MM.1S (cell line): ENCODE measurements at regions not wholly inside any gene's neighbourhood (a gene's known extent, or its start where the extent isn't known, plus 50 kb on each side); places are given as distances from the start of the nearest gene placed in this dataset.

Source experiments
- DNase-seq: peaks from one replicate; pipeline ENCODE4 v3.0.0-alpha.2; 2015
- H2AFZ ChIP-seq: fragments of 300-600 bp; sonication (generic); 2 replicates; pipeline ENCODE4 v1.6.0; 2016; ENCODE audit warnings: antibody characterized with exemption, low read length
- H3F3A ChIP-seq: fragments of 300-600 bp; sonication (generic); 2 replicates; pipeline ENCODE4 v1.6.1; 2016; ENCODE audit warnings: mild to moderate bottlenecking, antibody characterized with exemption, low read length, moderate library complexity, mixed read lengths; ENCODE audit not compliant: insufficient read depth
- H3K27ac ChIP-seq: fragments of 300-600 bp; sonication (generic); 2 replicates; pipeline ENCODE4 v1.5.1; 2016; ENCODE audit warnings: mild to moderate bottlenecking, low read length
- H3K27me3 ChIP-seq: fragments of 300-600 bp; sonication (generic); replicated peaks from 2 replicates; pipeline ENCODE4 v1.6.0; 2016; ENCODE audit warnings: low read length; ENCODE audit not compliant: insufficient read depth
- H3K36me3 ChIP-seq: fragments of 300-600 bp; sonication (generic); replicated peaks from 2 replicates; pipeline ENCODE4 v1.6.1; 2016; ENCODE audit warnings: mild to moderate bottlenecking, low read length, mixed read lengths; ENCODE audit not compliant: insufficient read depth
- H3K4me1 ChIP-seq: fragments of 300-600 bp; sonication (generic); 2 replicates; pipeline ENCODE4 v1.6.1; 2016; ENCODE audit warnings: low read length, mixed read lengths
- H3K4me2 ChIP-seq: fragments of 300-600 bp; sonication (generic); 2 replicates; pipeline ENCODE4 v1.6.0; 2016; ENCODE audit warnings: low read depth, low read length
- H3K4me3 ChIP-seq: fragments of 300-600 bp; sonication (generic); 2 replicates; pipeline ENCODE4 v1.5.1; 2016; ENCODE audit warnings: low read length, mixed read lengths
- H3K79me2 ChIP-seq: fragments of 300-600 bp; sonication (generic); 2 replicates; pipeline ENCODE4 v1.6.1; 2016; ENCODE audit warnings: mixed run types, low read length, mixed read lengths
- H3K9ac ChIP-seq: fragments of 300-600 bp; sonication (generic); 2 replicates; pipeline ENCODE4 v1.6.1; 2016; ENCODE audit warnings: low read length, mixed read lengths
- H3K9me2 ChIP-seq: fragments of 300-600 bp; sonication (generic); replicated peaks from 2 replicates; pipeline ENCODE4 v1.6.1; 2016; ENCODE audit warnings: mild to moderate bottlenecking, low read length, mixed read lengths; ENCODE audit not compliant: insufficient read depth
- H3K9me3 ChIP-seq: fragments of 300-600 bp; sonication (generic); replicated peaks from 2 replicates; pipeline ENCODE4 v1.6.1; 2016; ENCODE audit warnings: mild to moderate bottlenecking, low read length, mixed read lengths; ENCODE audit not compliant: insufficient read depth
- H4K20me1 ChIP-seq: fragments of 300-600 bp; sonication (generic); 2 replicates; pipeline ENCODE4 v1.6.1; 2016; ENCODE audit warnings: mild to moderate bottlenecking, low read length, moderate library complexity, mixed read lengths; ENCODE audit not compliant: insufficient read depth
- CTCF ChIP-seq: fragments of 300-600 bp; sonication (generic); IDR thresholded peaks from 2 replicates; pipeline ENCODE4 v1.5.1; 2016; ENCODE audit warnings: antibody characterized with exemption, low read length, mixed read lengths
- EZH2 ChIP-seq: fragments of 300-600 bp; sonication (generic); optimal IDR thresholded peaks from 2 replicates; pipeline ENCODE3; 2017; ENCODE audit warnings: low read depth, mild to moderate bottlenecking, antibody characterized with exemption, low read length, mixed read lengths
- EZH2phosphoT487 ChIP-seq: fragments of 300-600 bp; sonication (generic); IDR thresholded peaks from 2 replicates; pipeline ENCODE4 v1.6.1; 2018; ENCODE audit warnings: antibody characterized with exemption, low read length

DNA sequence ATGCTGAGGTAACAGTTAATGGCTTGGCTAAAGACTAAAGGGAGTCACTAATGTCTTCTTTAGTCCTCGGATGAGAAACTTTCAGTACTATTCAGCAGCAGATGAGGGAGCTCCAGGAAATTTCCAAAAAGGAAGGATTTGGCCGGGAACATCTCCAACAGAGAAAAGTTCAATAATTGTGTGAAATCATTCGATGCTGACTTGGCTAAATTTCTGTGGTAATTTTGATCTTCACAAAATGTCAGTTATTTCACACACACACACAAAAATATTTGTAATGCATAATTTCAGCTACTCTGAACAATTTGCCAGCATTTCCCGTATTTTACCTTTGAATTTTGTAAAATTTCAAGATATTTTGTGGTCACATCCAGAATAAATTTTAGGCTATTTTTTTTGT is 462.8 kb upstream of the MDFIC2 start:
- Histone ChIP-seq H3K27ac (no peak overlapping the region), H3K4me2 (no peak overlapping the region), H3K9ac (no peak overlapping the region), H3K79me2 (no peaks in the 10 kb centered on the region), H3K36me3 (no peaks in the 10 kb centered on the region), H3K4me3 (no peak overlapping the region), H3F3A (no peaks in the 10 kb centered on the region), H3K27me3 (no peaks in the 10 kb centered on the region), H3K4me1 (peaks cover 12% of the 10 kb centered on the region), H3K9me3 (no peaks in the 10 kb centered on the region), H2AFZ (no peak overlapping the region), H3K9me2 (no peaks in the 10 kb centered on the region), H4K20me1 (no peaks in the 10 kb centered on the region)
- TF ChIP-seq EZH2phosphoT487 (no peak), EZH2 (no peak), CTCF (no peak)
- no peak for DNase-seq

GRCh38 chr3:70774641-70775040 is 462.2 kb upstream of the MDFIC2 start:
- H3K4me2 ChIP-seq, result no peak overlapping the region
- H3K4me3 ChIP-seq, result no peak overlapping the region
- H2AFZ ChIP-seq, result no peak overlapping the region
- peaks cover 12% of the 10 kb centered on the region for H3K4me1 ChIP-seq
- no peak overlapping the region for H3K27ac ChIP-seq
- no peaks in the 10 kb centered on the region for H3K36me3 ChIP-seq
- no peaks in the 10 kb centered on the region for H3K27me3 ChIP-seq
- no peaks in the 10 kb centered on the region for H4K20me1 ChIP-seq
- no peaks in the 10 kb centered on the region for H3K9me3 ChIP-seq
- no peaks in the 10 kb centered on the region for H3K9me2 ChIP-seq
- no peak overlapping the region for H3K9ac ChIP-seq
- no peak for TF ChIP-seq EZH2phosphoT487
- no peak for TF ChIP-seq EZH2
- H3F3A ChIP-seq, result no peaks in the 10 kb centered on the region
- no peak for DNase-seq
- no peaks in the 10 kb centered on the region for H3K79me2 ChIP-seq

DNA sequence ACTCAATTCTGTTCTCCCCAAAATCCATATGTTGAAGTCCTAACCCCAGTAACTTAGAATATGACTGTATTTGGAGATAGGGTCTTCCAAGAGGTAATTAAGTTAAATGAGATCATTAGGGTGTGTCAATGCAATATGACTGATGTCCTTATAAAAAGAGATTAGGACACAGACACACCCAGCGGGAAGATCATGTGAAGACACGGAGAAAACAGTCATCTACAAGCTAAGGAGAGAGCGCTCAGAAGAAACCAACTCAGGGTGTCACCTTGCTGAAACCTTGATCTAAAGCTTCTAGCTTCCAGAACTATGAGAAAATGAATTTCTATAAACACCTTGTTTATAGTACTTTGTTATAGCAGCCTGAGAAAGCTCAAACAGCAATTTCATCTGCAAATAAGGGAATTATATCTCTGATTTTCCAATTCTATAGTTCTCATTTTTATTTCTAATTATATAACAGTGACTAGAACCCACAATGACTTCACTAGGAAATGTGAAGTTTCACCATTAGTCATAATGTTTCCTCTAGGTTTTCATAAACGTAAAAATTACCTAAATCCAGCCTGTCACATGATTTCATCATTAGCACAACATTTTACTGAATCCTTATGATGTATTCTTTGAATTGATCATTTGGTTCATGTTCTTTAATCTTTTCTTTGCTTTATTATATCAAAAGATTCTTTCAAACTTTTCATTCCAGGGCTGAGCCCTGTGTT is 459.1 kb upstream of the MDFIC2 start:
- H3K27ac ChIP-seq, result 0 out of 2 replicates have a peak overlapping the region, but pooled peaks have one; percentile 6
- no peak overlapping the region for H2AFZ ChIP-seq
- H4K20me1 ChIP-seq, result no peaks in the 10 kb centered on the region
- no peak overlapping the region for H3K4me3 ChIP-seq
- no peaks in the 10 kb centered on the region for H3F3A ChIP-seq
- no peaks in the 10 kb centered on the region for H3K79me2 ChIP-seq
- DNase-seq, result peak; percentile 34
- no peak overlapping the region for H3K9ac ChIP-seq
- H3K9me3 ChIP-seq, result no peaks in the 10 kb centered on the region
- TF ChIP-seq EZH2phosphoT487 (no peak), EZH2 (no peak), CTCF (no peak)
- no peak overlapping the region for H3K4me2 ChIP-seq
- no peaks in the 10 kb centered on the region for H3K27me3 ChIP-seq
- H3K9me2 ChIP-seq, result no peaks in the 10 kb centered on the region
- H3K4me1 ChIP-seq, result peaks cover 12% of the 10 kb centered on the region
- H3K36me3 ChIP-seq, result no peaks in the 10 kb centered on the region

- H3K4me1 ChIP-seq, result peaks cover 12% of the 10 kb centered on the region
- H3K9me2 ChIP-seq, result no peaks in the 10 kb centered on the region
- no peaks in the 10 kb centered on the region for H3F3A ChIP-seq
- H4K20me1 ChIP-seq, result no peaks in the 10 kb centered on the region
- no peaks in the 10 kb centered on the region for H3K79me2 ChIP-seq
- no peak overlapping the region for H3K27ac ChIP-seq
- no peak overlapping the region for H3K9ac ChIP-seq
- no peak for TF ChIP-seq CTCF
- no peak for TF ChIP-seq EZH2phosphoT487
- no peak for TF ChIP-seq EZH2
- no peak overlapping the region for H2AFZ ChIP-seq
- H3K4me3 ChIP-seq, result no peak overlapping the region
- H3K4me2 ChIP-seq, result no peak overlapping the region
- no peaks in the 10 kb centered on the region for H3K36me3 ChIP-seq
- no peak for DNase-seq
- H3K9me3 ChIP-seq, result no peaks in the 10 kb centered on the region
- H3K27me3 ChIP-seq, result no peaks in the 10 kb centered on the region
Measured at GRCh38 chr3:70770650-70771049, 458.2 kb upstream of the MDFIC2 start.
